IPS DF 6.9 (cell line): ENCODE measurements at regions not wholly inside any gene's neighbourhood (a gene's known extent, or its start where the extent isn't known, plus 50 kb on each side); places are given as distances from the start of the nearest gene placed in this dataset.

ENCODE experiments used
- DNase-seq: peaks from one replicate; pipeline ENCODE4 v3.0.0-alpha.2; 2013; ENCODE audit warnings: low read depth, low spot score
- H3K27ac ChIP-seq: one replicate; pipeline ENCODE4 v1.5.1; 2013; ENCODE audit warnings: low read length, control low read depth
- H3K27me3 ChIP-seq: 2 replicates; pipeline ENCODE4 v1.6.1; 2013; ENCODE audit warnings: mild to moderate bottlenecking, low read length; ENCODE audit not compliant: control insufficient read depth, insufficient read depth
- H3K36me3 ChIP-seq: 2 replicates; pipeline ENCODE4 v1.6.1; 2013; ENCODE audit warnings: low read length; ENCODE audit not compliant: control insufficient read depth, insufficient read depth
- H3K4me1 ChIP-seq: 2 replicates; pipeline ENCODE4 v1.6.1; 2013; ENCODE audit warnings: low read length; ENCODE audit not compliant: control insufficient read depth, insufficient read depth
- H3K4me3 ChIP-seq: 2 replicates; pipeline ENCODE4 v1.5.1; 2013; ENCODE audit warnings: mild to moderate bottlenecking, low read length
- H3K9me3 ChIP-seq: 2 replicates; pipeline ENCODE4 v1.6.1; 2013; ENCODE audit warnings: low read length, inconsistent platforms; ENCODE audit not compliant: control insufficient read depth, insufficient read depth
- WGBS: extraction: QIAGEN DNeasy Blood & Tissue Kit; methylation state at CpG from one replicate; pipeline ENCODE4 v1.1.7; 2013; ENCODE audit warnings: mixed read lengths, missing lambda C conversion rate; ENCODE audit not compliant: insufficient read length, insufficient coverage; 5-methylcytosine and 5-hydroxymethylcytosine counted together

- H3K4me1 ChIP-seq = no peaks in the 10 kb centered on the region
- no peak for DNase-seq
- no peak overlapping the region for H3K4me3 ChIP-seq
- no peak overlapping the region for H3K27ac ChIP-seq
- H3K27me3 ChIP-seq = no peaks in the 10 kb centered on the region
- no CpG with 5 or more reads among the region's 4 CpGs for WGBS
- H3K9me3 ChIP-seq = no peaks in the 10 kb centered on the region
- no peaks in the 10 kb centered on the region for H3K36me3 ChIP-seq
Measured at GRCh38 chr12:30828686-30829085, 73.9 kb upstream of the CAPRIN2 start.

- Histone ChIP-seq H3K4me3 (no peak overlapping the region), H3K27me3 (no peaks in the 10 kb centered on the region), H3K27ac (no peak overlapping the region), H3K9me3 (no peaks in the 10 kb centered on the region), H3K36me3 (no peaks in the 10 kb centered on the region), H3K4me1 (no peaks in the 10 kb centered on the region)
- DNase-seq = no peak
- no CpG with 5 or more reads among the region's 15 CpGs for WGBS
Measured at GRCh38 chr12:30827101-30828066, 72.6 kb upstream of the CAPRIN2 start.

GRCh38 chr12:30826276-30826675 lies 71.5 kb upstream of the CAPRIN2 start:
- WGBS = no CpG with 5 or more reads among the region's 8 CpGs
- Histone ChIP-seq H3K27me3 (no peaks in the 10 kb centered on the region), H3K36me3 (no peaks in the 10 kb centered on the region), H3K4me1 (no peaks in the 10 kb centered on the region), H3K4me3 (no peak overlapping the region), H3K27ac (no peak overlapping the region), H3K9me3 (no peaks in the 10 kb centered on the region)
- DNase-seq = no peak

- no peak overlapping the region for H3K27ac ChIP-seq
- H3K4me3 ChIP-seq = no peak overlapping the region
- no peaks in the 10 kb centered on the region for H3K27me3 ChIP-seq
- DNase-seq = no peak
- no CpG with 5 or more reads among the region's 4 CpGs for WGBS
- H3K4me1 ChIP-seq = no peaks in the 10 kb centered on the region
- no peaks in the 10 kb centered on the region for H3K36me3 ChIP-seq
- no peaks in the 10 kb centered on the region for H3K9me3 ChIP-seq
Measured at GRCh38 chr12:30825341-30825740, 70.6 kb upstream of the CAPRIN2 start.

- Histone ChIP-seq H3K27ac (no peak overlapping the region), H3K9me3 (no peaks in the 10 kb centered on the region), H3K36me3 (no peaks in the 10 kb centered on the region), H3K4me3 (no peak overlapping the region), H3K4me1 (no peaks in the 10 kb centered on the region), H3K27me3 (no peaks in the 10 kb centered on the region)
- no CpG with 5 or more reads among the region's 5 CpGs for WGBS
- no peak for DNase-seq
Measured at GRCh38 chr12:30824311-30824710, 69.6 kb upstream of the CAPRIN2 start.

- DNase-seq = no peak
- H3K36me3 ChIP-seq = no peaks in the 10 kb centered on the region
- no peaks in the 10 kb centered on the region for H3K9me3 ChIP-seq
- WGBS = no CpG with 5 or more reads among the region's 13 CpGs
- H3K4me3 ChIP-seq = no peak overlapping the region
- H3K27me3 ChIP-seq = no peaks in the 10 kb centered on the region
- no peaks in the 10 kb centered on the region for H3K4me1 ChIP-seq
- no peak overlapping the region for H3K27ac ChIP-seq
Measured at GRCh38 chr12:30823764-30824163, 69.0 kb upstream of the CAPRIN2 start.

- no peak overlapping the region for H3K27ac ChIP-seq
- WGBS = no CpG with 5 or more reads among the region's 32 CpGs
- no peak for DNase-seq
- H3K36me3 ChIP-seq = no peaks in the 10 kb centered on the region
- no peaks in the 10 kb centered on the region for H3K4me1 ChIP-seq
- H3K27me3 ChIP-seq = no peaks in the 10 kb centered on the region
- H3K9me3 ChIP-seq = no peaks in the 10 kb centered on the region
- H3K4me3 ChIP-seq = peak overlapping the region; percentile 25; the same call in 1 of the 2 replicates
Measured at GRCh38 chr12:30823156-30823699, 68.5 kb upstream of the CAPRIN2 start.

- Histone ChIP-seq H3K27me3 (no peaks in the 10 kb centered on the region), H3K27ac (no peak overlapping the region), H3K9me3 (no peaks in the 10 kb centered on the region), H3K4me3 (peak overlapping the region; percentile 25; the same call in 1 of the 2 replicates), H3K36me3 (no peaks in the 10 kb centered on the region), H3K4me1 (no peaks in the 10 kb centered on the region)
- no peak for DNase-seq
- WGBS = no CpG with 5 or more reads among the region's 50 CpGs
Measured at GRCh38 chr12:30822385-30823155, 67.8 kb upstream of the CAPRIN2 start.

- no peak for DNase-seq
- Histone ChIP-seq H3K9me3 (no peaks in the 10 kb centered on the region), H3K27me3 (no peaks in the 10 kb centered on the region), H3K4me3 (no peak overlapping the region), H3K36me3 (no peaks in the 10 kb centered on the region), H3K27ac (no peak overlapping the region), H3K4me1 (no peaks in the 10 kb centered on the region)
- WGBS = no CpG with 5 or more reads among the region's 2 CpGs
Measured at GRCh38 chr12:30820406-30820946, 65.7 kb upstream of the CAPRIN2 start.

GRCh38 chr12:30818562-30818961 lies 63.8 kb upstream of the CAPRIN2 start:
- H3K4me3 ChIP-seq = no peak overlapping the region
- H3K27ac ChIP-seq = no peak overlapping the region
- no peaks in the 10 kb centered on the region for H3K9me3 ChIP-seq
- H3K4me1 ChIP-seq = no peaks in the 10 kb centered on the region
- DNase-seq = no peak
- H3K36me3 ChIP-seq = no peaks in the 10 kb centered on the region
- H3K27me3 ChIP-seq = no peaks in the 10 kb centered on the region
- no CpG with 5 or more reads among the region's 1 CpG for WGBS
